HG02973 (cell line): ENCODE measurements at regions not wholly inside any gene's neighbourhood (a gene's known extent, or its start where the extent isn't known, plus 50 kb on each side); places are given as distances from the start of the nearest gene placed in this dataset.

Experiments
- ATAC-seq: cut with Tn5 transposase; IDR thresholded peaks from one replicate; pipeline ENCODE4 v1.9.1; 2021; ENCODE audit warnings: moderate library complexity; ENCODE audit not compliant: unreplicated experiment

DNA sequence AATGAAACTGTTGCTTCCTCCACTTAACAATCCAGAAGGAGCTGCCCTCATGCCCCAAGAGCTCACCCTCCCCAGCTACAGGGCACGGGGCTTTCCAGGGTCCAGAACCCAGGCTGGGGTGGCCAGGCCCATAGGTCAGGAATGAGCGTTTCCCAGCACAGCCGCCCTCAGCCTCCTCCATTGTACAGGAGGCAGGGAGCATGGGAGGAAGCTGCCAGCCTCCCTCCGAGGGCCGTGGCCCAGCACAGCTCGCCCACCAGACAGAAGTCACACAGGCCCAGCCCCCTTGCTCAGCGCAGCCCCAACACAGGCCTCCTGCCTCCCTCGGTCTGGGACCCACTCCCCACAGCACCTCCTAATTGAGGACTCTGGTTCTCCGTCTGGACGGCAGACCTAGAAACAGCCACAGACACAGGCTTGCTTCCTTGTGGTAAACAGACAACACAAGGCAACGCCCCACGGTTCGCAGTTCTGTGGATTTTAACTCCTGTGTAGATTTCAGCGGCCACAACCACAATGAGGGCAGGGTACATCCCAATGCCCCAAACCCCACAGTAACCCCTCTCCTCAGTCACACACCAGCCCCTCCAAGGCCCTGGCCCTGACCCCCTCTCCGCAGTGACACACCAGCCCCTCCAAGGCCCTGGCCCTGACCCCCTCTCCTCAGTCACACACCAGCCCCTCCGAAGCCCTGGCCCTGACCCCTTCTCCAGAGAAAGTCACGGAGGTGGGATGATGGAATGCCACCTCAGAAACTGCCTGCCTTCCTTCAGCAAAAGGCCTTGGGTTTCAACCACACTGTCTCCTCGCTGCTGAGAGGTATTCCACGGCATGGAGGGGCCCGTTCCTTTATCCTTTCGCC is 173.5 kb downstream of the DLL1 start:
- ATAC-seq, result no peak

DNA sequence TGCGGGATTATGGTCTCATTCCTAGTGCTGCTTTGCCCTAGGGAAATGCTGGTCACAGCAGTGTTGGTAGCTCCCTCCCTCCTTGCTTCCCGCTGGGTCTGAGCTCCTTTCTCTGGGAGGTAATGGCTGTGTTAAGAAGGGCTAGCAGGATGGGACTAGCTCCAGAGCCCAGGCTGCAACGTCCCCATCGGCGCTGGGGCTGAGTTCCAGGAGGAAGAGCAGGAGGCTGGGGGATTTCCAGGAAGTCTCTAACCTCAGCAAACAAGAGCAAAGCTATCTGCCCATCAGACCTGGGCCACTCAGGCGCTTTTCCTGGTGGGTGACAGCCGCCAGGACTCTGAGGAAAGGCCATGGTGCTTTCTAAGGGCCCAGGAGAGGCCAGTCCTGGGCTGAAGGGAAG is 174.2 kb downstream of the DLL1 start:
- ATAC-seq, result no peak

DNA sequence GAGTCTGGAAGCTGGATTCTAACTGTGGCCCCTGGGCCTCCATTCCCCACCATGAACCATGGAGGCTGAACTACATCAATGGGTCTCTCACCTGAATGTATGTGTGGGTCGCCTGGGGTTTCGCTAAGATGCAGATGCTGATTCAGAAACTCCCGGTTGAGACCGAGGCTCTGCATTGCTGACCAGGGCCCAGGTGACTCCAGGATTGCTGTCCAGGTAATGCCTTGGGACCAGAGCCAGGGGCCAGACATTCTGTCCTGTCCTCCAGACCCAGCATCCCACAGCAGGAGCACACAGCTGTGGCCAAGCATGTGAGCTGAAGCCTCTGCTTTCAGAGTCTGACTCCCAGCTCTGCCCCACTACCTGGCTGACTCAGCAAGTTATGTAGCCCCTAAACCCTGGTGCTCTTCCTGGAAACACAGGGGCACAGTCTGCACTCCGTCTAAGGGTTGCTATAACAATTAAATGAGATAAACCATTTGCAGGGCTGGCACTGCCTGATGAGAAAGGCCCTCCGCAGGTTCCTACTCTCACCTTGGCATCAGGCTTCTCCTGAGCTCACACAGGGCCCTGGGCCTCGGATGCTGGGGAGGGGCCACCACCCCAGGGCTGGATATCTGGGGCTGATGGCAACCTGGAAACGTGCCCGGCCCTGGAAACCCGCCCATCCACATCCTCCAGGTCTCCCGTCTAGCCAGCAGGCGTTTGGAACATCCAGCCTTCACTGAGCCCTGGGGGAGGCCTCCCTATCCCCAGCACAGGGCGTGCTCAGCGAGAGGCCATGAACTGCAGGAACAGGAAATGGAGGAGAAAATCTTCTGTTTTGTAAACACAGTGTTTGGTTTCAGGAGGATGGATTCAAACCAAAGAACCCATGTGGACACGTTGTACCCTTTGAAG is 175.7 kb downstream of the DLL1 start:
- no peak for ATAC-seq

DNA sequence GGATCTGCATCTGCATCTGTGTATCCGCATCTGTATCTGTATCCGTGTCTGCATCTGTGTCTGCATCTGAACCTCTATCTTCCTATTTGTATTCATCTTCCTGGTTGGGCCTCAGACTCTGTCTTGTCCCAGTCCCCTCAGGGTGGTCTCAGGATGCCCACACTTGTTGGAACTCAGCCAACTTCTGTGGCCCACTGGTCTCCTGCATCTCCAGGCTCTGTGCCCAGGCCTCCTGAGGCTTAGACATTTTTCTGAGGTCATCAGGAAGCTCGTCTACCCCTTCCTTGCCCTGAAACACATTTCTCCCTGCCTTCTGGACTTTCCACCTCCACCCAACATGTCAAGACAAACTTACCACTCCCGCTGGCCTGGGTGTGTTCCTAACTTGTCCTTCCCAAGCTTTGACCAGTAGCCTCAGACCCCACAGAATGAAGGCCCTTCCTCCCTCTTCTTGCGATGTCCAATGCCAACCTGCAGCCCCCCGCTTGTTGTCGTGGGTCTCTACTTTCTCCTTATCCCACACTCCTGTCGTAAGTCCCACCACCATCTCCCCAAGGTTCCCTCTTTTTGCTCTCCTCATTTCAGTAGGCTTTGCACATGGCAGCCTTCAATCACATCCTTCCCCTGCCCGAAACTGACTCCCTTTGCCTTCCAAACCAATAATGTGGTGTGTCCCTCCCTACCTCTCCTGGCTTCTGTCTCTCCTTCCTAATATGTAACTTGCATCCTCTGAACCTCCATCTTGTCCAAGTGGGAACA is 176.5 kb downstream of the DLL1 start:
- no peak for ATAC-seq

DNA sequence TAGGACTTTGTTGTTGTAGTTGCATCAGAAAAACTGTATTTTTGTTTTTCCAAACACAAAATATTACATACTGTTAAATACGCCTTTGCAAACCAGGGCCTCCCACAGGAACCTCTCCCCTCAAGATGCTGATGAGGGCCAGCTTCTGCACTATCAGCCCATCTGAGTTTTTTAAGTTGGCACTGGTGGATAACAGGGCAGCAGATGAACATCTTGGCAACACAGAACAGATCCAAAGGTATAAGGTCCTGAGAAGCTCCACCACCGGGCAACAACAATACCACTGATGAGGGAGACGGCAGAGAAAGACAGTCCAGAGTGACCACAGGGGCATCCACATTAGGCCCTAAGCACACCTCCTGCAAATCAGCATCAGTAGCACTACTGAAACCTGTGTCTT is 177.7 kb downstream of the DLL1 start:
- ATAC-seq, result no peak

DNA sequence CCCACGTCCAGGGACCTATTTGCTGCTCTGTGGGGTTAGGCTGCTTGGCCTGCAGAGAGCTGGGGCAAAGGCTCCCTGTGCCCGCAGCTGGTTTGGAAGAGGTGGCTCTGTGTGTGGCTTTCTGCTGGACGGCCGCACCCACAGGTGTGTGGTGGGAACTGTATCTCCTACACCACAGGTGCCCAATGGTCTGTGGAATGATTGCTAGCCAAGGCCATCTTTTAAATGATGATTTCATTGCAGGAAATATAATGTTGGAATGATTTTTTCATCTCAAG is 178.4 kb downstream of the DLL1 start:
- no peak for ATAC-seq

DNA sequence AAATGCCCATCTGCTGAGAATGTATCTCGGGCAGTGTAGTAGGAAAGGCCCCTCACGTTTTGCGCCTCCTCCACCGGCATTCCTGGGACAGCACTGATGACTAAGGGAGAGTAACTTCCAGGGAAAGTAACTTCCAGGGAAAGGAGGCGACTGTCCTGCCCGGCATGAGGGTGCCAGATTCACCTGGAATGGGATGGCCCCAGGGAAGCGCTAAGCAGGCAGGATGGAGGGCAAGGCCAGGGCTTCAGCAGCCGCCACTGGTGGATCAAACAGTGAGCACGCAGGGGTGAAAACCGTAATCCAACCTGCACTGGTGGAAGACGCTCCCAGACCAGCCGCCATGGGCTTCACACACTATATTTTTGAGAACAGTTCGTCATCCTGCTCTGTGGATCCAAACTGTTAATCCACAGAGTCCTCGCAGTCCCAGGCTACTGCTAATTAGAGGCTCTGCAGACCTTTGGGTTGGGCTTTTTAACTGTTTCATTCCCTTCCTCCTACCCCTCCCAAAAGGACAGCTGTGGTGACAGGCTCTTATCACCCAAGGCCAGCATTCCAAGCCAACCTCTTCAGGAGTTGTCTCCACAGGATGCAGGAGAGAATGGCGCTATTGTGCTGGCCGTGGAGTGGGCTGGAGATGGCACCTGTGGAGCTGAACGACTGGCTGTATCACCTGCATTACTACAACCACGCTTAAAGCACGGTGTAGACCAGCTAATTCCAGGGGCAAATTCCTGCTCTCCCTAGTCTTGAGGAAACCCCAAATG is 178.9 kb downstream of the DLL1 start:
- ATAC-seq, result no peak

DNA sequence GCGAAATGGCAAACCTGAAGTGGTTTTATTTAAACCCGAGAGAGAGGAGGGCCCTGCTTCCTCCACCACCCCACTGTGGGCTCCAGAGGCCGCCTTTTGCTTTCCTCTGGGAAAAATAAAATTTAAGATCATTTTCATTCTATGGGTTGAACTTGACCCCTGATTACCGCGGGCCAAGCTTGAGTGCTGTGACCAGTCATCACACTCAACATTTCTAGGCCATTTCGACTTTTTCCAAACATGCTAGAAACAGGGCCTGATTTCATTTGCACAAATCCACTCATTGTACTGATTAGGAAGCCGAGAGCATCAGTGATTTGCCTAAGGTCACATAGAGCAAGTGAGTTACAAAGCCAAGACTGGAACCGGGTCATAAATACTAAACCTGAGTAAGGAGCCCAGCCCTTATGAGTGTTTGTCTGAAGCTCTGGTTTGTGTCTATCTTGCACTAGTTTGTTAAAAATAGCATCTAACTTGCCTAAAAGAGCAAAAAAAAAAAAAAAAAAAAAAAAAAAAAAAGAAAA is 179.7 kb downstream of the DLL1 start:
- ATAC-seq, result no peak

DNA sequence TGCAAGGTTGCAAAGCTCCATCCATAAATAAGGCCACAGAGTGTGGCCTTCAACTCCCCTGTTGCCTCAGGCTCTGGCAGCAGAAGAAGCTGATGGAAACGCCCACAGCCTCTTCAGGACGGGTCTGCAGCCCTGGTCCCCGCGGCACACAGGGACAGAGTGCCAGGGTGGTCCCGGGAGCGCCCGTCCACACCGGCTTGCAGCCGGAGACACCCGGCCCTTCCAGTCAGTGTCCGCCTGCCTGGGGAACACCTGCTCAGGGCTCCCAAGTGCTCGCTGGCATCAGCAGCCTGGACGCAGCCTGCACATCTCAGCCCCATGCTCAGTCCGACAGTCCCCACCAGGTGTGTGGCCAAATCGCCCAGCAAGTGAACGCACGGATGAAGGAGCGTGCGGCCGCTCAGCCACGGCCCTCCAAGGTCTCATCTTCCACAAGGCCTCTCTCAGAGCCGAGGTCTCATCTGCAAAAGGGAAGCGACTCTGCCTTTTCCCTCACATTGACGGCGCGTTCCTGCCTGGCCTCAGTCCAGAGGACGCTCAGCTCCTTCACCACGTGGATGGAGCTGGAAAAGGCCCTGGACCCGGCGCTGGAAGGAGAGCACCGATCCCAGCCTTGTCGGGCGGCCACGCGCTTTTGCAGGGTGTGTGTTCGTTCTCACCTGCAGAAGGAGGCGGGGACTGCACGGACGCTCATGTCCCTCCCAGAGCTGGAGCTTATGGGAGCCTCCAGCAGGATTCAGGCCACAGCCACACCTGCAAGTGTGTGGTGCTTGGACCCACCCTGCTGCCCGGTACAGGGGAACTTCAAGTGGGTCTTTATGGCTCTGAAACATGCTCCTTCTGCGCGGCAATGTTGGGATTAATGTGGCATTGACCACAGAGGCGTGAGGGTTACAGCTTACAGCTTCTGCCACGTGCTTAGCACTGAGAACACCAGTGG is 180.4 kb downstream of the DLL1 start:
- ATAC-seq, result no peak

DNA sequence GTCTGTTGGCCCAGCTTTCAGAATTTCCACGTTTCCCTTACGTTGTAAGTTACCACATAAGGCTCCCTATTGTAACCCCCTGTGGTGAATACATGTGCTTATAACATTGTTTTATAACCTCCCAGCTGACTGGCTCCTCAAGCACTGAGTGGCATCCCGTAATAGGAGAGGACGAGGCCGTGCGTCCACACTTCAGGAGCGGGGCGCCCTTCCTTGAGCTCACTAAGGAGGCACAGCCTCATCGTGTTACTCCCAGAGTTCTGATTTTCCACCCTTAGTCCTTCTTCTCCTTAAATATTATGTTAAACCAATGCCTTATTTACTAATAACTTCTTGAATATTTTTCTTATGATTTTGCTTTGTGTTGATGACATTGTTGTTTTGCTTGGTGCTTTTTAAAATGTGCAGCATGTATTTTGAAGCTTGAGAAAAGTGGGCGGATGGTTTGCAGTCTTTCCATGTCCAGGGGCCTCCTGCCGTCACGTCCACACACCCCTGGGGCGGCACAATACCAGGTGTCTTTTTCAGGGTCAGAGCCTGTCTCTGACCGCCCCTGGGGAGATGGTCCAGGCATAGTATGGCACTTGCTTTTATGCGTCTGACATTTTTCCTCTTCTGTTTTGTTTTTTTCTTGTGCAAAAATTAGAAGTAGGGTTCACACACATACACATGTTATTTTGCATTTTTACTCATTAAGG is 181.8 kb downstream of the DLL1 start:
- no peak for ATAC-seq

DNA sequence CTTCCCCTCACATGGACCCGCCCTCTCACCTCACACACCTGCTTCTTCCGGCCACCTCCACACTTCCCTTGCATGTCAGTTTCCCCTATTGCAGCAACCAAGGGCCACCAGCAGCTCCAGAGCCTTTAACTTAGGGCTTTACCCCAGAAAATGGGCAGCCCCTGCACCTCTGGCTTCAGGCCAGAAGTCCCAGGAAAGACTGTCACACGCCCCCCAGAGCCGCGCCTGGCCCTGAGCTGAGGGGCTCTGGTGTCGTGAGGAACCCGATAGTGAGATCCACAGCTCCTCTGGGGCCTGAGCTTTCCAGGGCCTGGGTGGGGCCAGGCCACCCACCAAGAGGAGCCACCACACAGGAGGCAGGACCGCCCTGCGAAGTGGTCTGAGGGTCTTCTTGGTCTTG is 182.4 kb downstream of the DLL1 start:
- ATAC-seq, result no peak

DNA sequence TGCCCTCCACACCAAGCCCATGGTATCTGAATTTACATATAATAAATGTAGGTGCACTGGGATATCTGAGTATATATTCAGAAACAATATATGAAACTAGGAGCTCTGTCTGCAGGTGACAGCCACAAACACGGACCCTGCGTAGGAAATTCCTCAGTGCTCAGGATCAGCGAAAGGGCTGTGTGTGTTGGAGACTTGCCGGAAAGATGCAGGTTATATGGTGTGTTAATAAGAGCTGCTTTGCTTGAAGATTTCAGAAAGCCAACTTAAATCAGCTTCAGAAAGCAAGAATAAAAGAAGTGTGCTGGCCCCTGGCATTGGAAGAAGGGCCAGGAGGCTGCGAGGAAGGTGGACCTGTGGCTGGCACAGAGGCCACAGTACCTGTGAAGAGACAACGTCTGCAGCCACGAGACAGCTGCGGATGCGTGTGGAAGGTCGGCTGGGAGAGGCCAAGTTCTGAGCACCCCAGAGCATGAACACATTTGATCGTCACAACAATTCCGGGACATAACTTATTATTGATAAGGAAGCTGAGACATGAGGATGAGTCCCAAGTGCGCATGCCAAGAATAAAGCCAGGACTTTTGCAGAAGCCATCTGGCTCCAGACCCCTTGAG is 183.2 kb downstream of the DLL1 start:
- ATAC-seq, result no peak

DNA sequence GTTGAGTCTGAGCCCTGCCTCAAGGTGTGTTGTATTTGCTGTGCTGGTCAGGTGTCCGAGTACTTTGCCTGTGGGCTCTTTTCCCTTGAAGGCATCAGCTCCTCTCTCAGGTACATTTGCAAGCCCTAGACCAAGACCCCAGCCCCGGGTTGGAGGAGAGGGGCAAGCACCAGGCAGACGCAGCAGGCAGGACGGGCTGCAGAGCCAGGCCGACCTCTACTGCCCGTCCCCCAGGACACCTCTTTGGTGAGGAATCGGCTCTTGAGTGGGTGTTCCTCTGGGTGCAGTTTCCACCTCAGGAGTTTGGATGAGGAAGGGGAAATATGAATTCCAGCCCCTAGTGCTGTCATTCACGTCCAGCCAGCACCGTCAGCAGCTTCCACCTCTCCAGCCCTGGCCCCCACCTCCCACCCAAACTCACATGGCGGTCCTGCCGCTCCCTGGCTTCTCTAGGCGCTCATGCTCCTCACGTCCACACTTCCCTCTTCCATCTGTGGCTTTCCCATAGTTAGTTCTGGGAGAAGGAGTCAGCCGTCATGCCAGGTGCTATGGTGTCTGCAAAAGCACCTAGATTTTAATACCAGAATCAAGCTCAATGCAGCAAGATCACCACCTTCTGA is 183.9 kb downstream of the DLL1 start:
- ATAC-seq, result no peak

DNA sequence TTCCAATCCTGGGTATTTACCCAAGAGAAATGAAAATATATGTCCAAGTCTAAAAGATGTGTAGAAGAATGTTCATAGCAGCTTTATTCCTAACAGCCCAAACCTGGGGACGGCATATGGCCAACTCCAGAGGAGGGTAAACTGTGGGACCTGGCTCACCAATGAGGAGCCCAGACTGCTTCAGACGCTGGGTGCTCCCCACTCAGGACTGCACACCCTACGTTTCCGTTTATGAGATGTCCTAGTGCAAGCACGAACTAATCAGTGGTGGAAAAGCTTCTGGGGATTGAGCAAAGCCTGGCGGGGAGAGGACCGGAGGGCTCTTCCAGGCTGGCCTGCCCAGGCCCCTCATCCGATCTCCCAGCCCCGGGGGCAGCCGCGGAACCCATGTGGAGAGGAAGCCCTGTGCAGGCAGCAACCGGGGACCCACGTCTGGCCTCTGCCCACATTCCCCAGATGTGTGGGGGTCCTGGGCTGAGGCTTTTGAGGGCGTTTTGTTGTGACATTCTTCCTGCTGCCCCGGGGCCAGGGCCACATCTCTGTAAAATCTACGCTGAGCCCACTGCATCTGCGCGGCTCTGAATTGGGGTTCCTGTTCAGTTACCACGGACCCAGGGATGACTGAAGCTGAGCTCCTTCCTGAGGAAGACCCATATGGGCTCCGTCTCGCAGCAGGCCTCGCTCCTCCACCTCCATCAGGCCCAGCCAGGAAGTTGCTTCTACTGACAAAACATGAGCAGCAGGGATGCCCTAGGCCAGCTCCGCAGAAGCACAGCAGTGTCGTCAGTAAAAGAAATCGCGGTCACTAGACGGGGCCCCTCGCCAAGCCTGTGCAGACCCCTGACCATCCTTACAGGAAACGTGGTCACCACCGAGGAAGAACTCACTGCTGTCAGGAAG is 188.0 kb downstream of the DLL1 start:
- no peak for ATAC-seq

DNA sequence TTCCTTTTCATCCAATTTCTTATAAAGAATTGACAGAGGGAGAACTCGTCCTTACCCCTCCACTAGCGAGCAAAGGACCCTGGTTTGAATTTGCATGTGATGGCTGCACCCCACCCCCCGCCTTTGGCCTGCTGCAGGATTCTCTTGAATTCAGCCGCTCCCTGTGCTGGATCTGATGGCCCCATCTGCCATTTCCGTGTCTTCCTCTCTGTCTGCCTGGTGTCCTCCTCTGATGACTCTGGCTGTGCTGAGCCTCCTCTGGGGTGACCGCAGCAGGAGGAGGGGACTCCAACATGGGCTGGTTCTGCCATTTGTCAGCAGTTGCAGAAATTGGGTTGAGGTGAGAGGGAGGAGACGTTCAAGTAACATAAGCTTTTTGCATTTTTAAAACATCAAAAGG is 188.8 kb downstream of the DLL1 start:
- ATAC-seq, result no peak

DNA sequence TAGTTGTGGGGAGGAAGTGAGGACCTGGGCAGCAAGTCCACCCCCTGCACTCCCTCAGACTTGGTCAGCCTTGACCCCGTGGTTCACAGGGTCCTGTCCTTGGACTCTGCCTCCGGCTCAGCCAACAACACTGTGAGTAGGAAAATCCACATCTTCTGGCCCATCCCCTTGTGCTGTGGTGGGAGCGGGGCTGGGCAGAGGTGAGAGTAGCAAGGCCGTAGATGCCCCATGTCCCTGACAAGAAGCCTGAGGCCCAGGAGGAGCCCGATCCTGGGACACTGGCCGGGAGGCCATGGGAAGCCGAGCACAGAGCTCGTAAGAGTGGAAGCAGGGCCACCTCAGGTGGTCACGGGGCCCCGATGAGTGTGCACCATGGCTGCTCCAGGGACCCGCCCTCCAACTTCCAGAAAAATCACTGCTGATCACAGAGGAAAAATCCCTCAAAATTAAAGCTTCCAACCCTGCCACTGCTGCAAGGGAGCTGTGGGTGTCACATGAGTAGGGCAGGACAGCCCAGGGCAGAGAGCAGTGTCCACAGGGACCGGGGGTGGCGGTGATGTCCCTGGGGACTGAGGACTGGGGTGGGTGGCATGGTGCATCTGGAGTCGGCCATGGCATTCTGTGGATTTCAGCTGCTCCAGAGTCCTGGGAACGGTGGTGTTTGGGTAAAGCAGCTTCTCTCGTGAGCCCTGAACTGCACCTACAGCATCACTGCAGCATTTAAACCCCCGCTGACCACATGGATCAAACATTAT is 189.4 kb downstream of the DLL1 start:
- no peak for ATAC-seq
